Ramos (cell line): ENCODE measurements at regions not wholly inside any gene's neighbourhood (a gene's known extent, or its start where the extent isn't known, plus 50 kb on each side); places are given as distances from the start of the nearest gene placed in this dataset.
"Not testable (repeated sequence)": the region's sequence is repeated elsewhere in the genome, so short reads cannot be mapped to it uniquely, and the experiment has no call there.

ENCODE experiments used
- in situ Hi-C: fragments of 300-500 bp; cut with MboI; formaldehyde crosslinking; loops from one replicate; pipeline ENCODE4 v1.14.3; 2022; ENCODE audit warnings: low sequenced_read_pairs; ENCODE audit not compliant: unreplicated experiment

- in situ Hi-C loops = no loop called here
These were observed 704.5 kb upstream of the B3GALT2 start for GRCh38 chr1:193890935-193891334.

- in situ Hi-C loops = no loop called here
These were observed 698.6 kb upstream of the B3GALT2 start for GRCh38 chr1:193884848-193885558.

GRCh38 chr1:193877920-193878319 is 691.5 kb upstream of the B3GALT2 start:
- in situ Hi-C loops = not testable (repeated sequence)

GRCh38 chr1:193868425-193868824 is 682.0 kb upstream of the B3GALT2 start:
- in situ Hi-C loops = no loop called here

- in situ Hi-C loops = no loop called here
These were observed 669.8 kb upstream of the B3GALT2 start for GRCh38 chr1:193856261-193856660.

- in situ Hi-C loops = no loop called here
These were observed 664.3 kb upstream of the B3GALT2 start for GRCh38 chr1:193850745-193851144.

- in situ Hi-C loops = no loop called here
These were observed 660.6 kb upstream of the B3GALT2 start for GRCh38 chr1:193846876-193847604.

GRCh38 chr1:193846411-193846810 is 660.0 kb upstream of the B3GALT2 start:
- in situ Hi-C loops = no loop called here

GRCh38 chr1:193841857-193842256 is 655.4 kb upstream of the B3GALT2 start:
- in situ Hi-C loops = no loop called here

- in situ Hi-C loops = no loop called here
These were observed 645.1 kb upstream of the B3GALT2 start for GRCh38 chr1:193831465-193831864.

GRCh38 chr1:193827516-193827915 is 641.1 kb upstream of the B3GALT2 start:
- in situ Hi-C loops = no loop called here

GRCh38 chr1:193819376-193819775 is 633.0 kb upstream of the B3GALT2 start:
- in situ Hi-C loops = no loop called here

- in situ Hi-C loops = no loop called here
These were observed 620.8 kb upstream of the B3GALT2 start for GRCh38 chr1:193807208-193807607.

GRCh38 chr1:193806079-193807048 is 620.0 kb upstream of the B3GALT2 start:
- in situ Hi-C loops = no loop called here

GRCh38 chr1:193799948-193800690 is 613.7 kb upstream of the B3GALT2 start:
- in situ Hi-C loops = no loop called here

- in situ Hi-C loops = no loop called here
These were observed 613.0 kb upstream of the B3GALT2 start for GRCh38 chr1:193799371-193799770.

- in situ Hi-C loops = no loop called here
These were observed 607.8 kb upstream of the B3GALT2 start for GRCh38 chr1:193794239-193794638.

GRCh38 chr1:193791746-193792145 is 605.3 kb upstream of the B3GALT2 start:
- in situ Hi-C loops = no loop called here

GRCh38 chr1:193787061-193787460 is 600.6 kb upstream of the B3GALT2 start:
- in situ Hi-C loops = no loop called here

- in situ Hi-C loops = no loop called here
These were observed 599.5 kb upstream of the B3GALT2 start for GRCh38 chr1:193785850-193786420.
